A673 (cell line): ENCODE measurements at regions not wholly inside any gene's neighbourhood (a gene's known extent, or its start where the extent isn't known, plus 50 kb on each side); places are given as distances from the start of the nearest gene placed in this dataset.

Experiments
- BruUV-seq: library from RNA; stranded (reverse); fragments of 400-500 nt; replicated peaks from 2 replicates; lab custom pipeline; 2021; lab: Mats Ljungman, UMichigan
- CTCF ChIA-PET: fragments of 300-600 bp; sonication (Branson Sonifier 250); formaldehyde crosslinking; loops from one replicate; lab custom pipeline; 2022; ENCODE audit warnings: antibody characterized with exemption; lab: Charles Lee
- POLR2A ChIA-PET: fragments of 300-600 bp; sonication (Branson Sonifier 250); formaldehyde crosslinking; loops from one replicate; lab custom pipeline; 2022; ENCODE audit warnings: antibody characterized with exemption; ENCODE audit not compliant: low non-redundant PET; lab: Charles Lee
- DNase-seq: peaks from one replicate; pipeline ENCODE4 v3.0.0-alpha.2; 2015; ENCODE audit warnings: low spot score
- H3K27ac ChIP-seq: fragments of 200-600 bp; sonication (generic); 2 replicates; pipeline ENCODE4 v1.5.1; 2016; ENCODE audit warnings: mixed run types, low read depth, mild to moderate bottlenecking, mixed read lengths, antibody characterized with exemption, low read length; ENCODE audit not compliant: poor library complexity, severe bottlenecking
- H3K27me3 ChIP-seq: fragments of 200-600 bp; sonication (generic); replicated peaks from 2 replicates; pipeline ENCODE4 v1.6.1; 2017; ENCODE audit warnings: mixed run types, low read depth, mild to moderate bottlenecking, mixed read lengths, antibody characterized with exemption, low read length; ENCODE audit not compliant: insufficient read depth, poor library complexity
- H3K36me3 ChIP-seq: fragments of 200-600 bp; sonication (generic); 2 replicates; pipeline ENCODE4 v1.6.1; 2016; ENCODE audit warnings: mixed run types, mild to moderate bottlenecking, mixed read lengths, antibody characterized with exemption, low read length; ENCODE audit not compliant: insufficient read depth, poor library complexity, severe bottlenecking
- H3K4me1 ChIP-seq: fragments of 200-600 bp; sonication (generic); 2 replicates; pipeline ENCODE4 v1.6.1; 2017; ENCODE audit warnings: mixed run types, mild to moderate bottlenecking, mixed read lengths, antibody characterized with exemption, low read length; ENCODE audit not compliant: insufficient read depth, poor library complexity, severe bottlenecking
- H3K4me3 ChIP-seq: fragments of 200-600 bp; sonication (generic); 2 replicates; pipeline ENCODE4 v1.5.1; 2016; ENCODE audit warnings: low read depth, mixed run types, mild to moderate bottlenecking, mixed read lengths, low read length; ENCODE audit not compliant: poor library complexity, severe bottlenecking
- H3K9me3 ChIP-seq: fragments of 200-600 bp; sonication (generic); 2 replicates; pipeline ENCODE4 v1.6.1; 2016; ENCODE audit warnings: mixed run types, low read depth, mild to moderate bottlenecking, mixed read lengths, antibody characterized with exemption, low read length; ENCODE audit not compliant: poor library complexity, severe bottlenecking
- EZH2 ChIP-seq: fragments of 200-600 bp; sonication (generic); IDR thresholded peaks from 2 replicates; pipeline ENCODE4 v1.6.1; 2017; ENCODE audit warnings: borderline replicate concordance, low read depth, mild to moderate bottlenecking, mixed read lengths, antibody characterized with exemption, low read length; ENCODE audit not compliant: poor library complexity, severe bottlenecking
- intact Hi-C: fragments of 100-400 bp; cut with micrococcal nuclease; formaldehyde crosslinking; loops from one replicate; pipeline ENCODE4 v1.10.0; 2022; ENCODE audit not compliant: unreplicated experiment
- TF ChIP-seq, protein P1 (sequence below): fragments of 300-800, 200-600 bp; sonication (generic); conservative IDR thresholded peaks from 2 replicates; pipeline ENCODE4 v1.5.1; 2017; ENCODE audit warnings: low read depth, mild to moderate bottlenecking, antibody characterized with exemption, low read length, moderate library complexity, mixed read lengths

DNA sequence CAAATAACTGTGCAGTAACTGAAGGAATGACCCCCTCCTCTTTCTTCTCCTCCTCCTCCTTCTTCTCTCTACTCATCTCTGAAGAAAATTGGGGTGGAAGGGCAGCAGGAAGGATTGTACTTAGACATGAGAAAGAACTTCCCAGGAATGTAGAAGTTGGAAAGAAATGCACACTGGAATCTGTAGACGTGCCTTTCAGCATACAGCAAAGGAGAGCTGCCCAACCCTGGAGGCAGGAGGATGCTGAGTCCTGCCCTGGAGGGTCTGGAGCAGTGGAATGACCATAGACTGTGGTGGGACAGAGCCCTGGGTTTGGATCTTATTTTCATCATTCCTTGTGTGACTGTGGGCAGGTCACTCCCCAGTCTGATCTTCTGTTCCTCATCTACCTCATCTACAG lies 80.1 kb downstream of the PJA1 start:
- POLR2A ChIA-PET: no interaction called here
- Histone ChIP-seq H3K4me1 (no peaks in the 10 kb centered on the region), H3K27ac (no peak overlapping the region), H3K36me3 (no peaks in the 10 kb centered on the region), H3K4me3 (no peak overlapping the region), H3K9me3 (no peaks in the 10 kb centered on the region), H3K27me3 (no peaks in the 10 kb centered on the region)
- no peak for TF ChIP-seq EZH2
- TF ChIP-seq, protein P1, sequence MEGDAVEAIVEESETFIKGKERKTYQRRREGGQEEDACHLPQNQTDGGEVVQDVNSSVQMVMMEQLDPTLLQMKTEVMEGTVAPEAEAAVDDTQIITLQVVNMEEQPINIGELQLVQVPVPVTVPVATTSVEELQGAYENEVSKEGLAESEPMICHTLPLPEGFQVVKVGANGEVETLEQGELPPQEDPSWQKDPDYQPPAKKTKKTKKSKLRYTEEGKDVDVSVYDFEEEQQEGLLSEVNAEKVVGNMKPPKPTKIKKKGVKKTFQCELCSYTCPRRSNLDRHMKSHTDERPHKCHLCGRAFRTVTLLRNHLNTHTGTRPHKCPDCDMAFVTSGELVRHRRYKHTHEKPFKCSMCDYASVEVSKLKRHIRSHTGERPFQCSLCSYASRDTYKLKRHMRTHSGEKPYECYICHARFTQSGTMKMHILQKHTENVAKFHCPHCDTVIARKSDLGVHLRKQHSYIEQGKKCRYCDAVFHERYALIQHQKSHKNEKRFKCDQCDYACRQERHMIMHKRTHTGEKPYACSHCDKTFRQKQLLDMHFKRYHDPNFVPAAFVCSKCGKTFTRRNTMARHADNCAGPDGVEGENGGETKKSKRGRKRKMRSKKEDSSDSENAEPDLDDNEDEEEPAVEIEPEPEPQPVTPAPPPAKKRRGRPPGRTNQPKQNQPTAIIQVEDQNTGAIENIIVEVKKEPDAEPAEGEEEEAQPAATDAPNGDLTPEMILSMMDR: no peak
- no TSS peak for BruUV-seq
- no peak for DNase-seq
- intact Hi-C loops: no loop called here
- CTCF ChIA-PET: no interaction called here

- TF ChIP-seq, protein P1: no peak
- no peak for TF ChIP-seq EZH2
- Histone ChIP-seq H3K4me3 (no peak overlapping the region), H3K27me3 (no peaks in the 10 kb centered on the region), H3K9me3 (no peaks in the 10 kb centered on the region), H3K27ac (no peak overlapping the region), H3K4me1 (no peaks in the 10 kb centered on the region), H3K36me3 (no peaks in the 10 kb centered on the region)
- no peak for DNase-seq
- CTCF ChIA-PET: no interaction called here
- intact Hi-C loops: no loop called here
- POLR2A ChIA-PET: no interaction called here
- no TSS peak for BruUV-seq
Measured at GRCh38 chrX:69083801-69084200, 81.5 kb downstream of the PJA1 start.

- TF ChIP-seq, protein P1: no peak
- TF ChIP-seq EZH2: no peak
- CTCF ChIA-PET: no interaction called here
Measured at GRCh38 chrX:69083361-69083760, 81.9 kb downstream of the PJA1 start.

More at GRCh38 chrX:69083361-69083760, 81.9 kb downstream of the PJA1 start:
- POLR2A ChIA-PET: no interaction called here
- no TSS peak for BruUV-seq
- intact Hi-C loops: no loop called here
- DNase-seq: no peak
- no peaks in the 10 kb centered on the region for H3K27me3 ChIP-seq
- no peak overlapping the region for H3K27ac ChIP-seq
- H3K4me3 ChIP-seq: no peak overlapping the region
- no peaks in the 10 kb centered on the region for H3K9me3 ChIP-seq
- H3K36me3 ChIP-seq: no peaks in the 10 kb centered on the region
- no peaks in the 10 kb centered on the region for H3K4me1 ChIP-seq
